HG03442 (cell line): ENCODE measurements at regions not wholly inside any gene's neighbourhood (a gene's known extent, or its start where the extent isn't known, plus 50 kb on each side); places are given as distances from the start of the nearest gene placed in this dataset.

Source experiments
- ATAC-seq: cut with Tn5 transposase; IDR thresholded peaks from one replicate; pipeline ENCODE4 v1.9.1; 2021; ENCODE audit warnings: mild to moderate bottlenecking, moderate library complexity; ENCODE audit not compliant: unreplicated experiment

DNA sequence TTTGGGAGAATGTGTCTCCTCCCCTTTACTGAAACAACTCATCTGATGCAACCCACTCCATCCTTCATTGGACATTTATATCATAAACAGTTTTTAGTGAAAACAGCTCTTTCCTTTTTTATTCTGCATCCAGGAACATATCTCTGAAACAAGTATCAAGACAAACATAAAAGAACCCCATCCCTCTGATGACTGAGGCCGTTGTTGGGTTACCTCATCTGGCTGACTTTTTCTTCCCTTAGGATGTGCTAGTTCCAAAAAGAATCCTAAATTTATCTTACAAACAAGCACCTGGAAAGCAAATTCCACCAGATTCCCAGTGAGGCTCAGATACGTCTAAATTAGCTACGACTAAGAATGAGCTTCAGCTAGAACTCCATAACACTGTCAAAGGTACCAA is 483.7 kb upstream of the INTU start:
- no peak for ATAC-seq

DNA sequence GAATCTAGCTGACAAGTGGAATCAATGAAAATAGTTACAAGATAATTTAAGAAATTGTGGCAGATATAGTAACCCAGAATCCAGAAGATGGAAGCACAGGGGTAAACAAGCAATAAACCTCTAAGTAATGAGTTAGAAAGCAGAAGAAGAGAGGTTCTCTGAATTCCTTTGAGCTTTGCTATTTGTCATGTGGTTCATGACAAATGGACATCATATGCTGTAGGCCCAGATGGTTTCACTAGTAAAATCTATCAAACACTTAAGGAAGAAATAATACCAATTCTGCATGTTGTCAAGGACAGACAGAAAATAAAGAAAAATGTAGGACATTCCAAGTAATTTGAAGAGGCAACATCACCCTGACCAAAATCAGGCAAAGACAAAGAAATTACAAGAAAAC is 480.8 kb upstream of the INTU start:
- no peak for ATAC-seq

DNA sequence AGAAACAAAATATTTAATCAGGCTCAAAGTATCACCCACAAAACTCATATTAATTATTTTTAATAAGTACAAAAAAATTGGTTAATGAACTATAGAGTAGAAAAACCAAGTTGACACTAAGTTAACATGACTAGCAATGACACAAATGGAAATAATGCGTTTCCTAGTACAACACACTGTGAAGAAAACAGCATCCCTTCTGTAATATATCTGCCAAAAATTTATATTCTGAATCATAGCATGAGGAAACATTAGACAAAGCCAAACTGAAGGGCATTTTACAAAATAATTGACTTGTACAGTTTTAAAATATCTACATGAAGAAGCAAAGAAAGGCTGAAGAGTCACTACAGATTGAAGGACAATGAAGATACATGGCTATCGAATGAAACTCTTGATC is 477.6 kb upstream of the INTU start:
- ATAC-seq: no peak

DNA sequence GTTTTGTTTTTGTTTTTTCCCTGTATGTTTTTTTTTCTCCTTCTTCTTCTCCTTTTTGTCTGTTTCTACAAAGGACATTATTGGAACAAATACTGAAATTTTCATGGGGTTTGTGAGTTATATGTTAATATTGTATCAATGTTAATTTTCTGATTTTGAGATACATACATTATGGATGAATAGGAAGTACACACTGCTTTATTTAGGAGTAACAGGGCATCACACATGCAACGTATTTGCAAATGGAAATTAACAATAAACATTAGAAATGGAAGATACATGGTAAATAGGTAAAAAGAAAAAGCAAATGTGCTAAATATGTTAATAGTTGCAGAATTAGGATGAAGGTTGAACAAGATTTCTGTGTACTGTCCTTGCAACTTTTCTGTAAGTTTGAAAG is 477.2 kb upstream of the INTU start:
- ATAC-seq: no peak

DNA sequence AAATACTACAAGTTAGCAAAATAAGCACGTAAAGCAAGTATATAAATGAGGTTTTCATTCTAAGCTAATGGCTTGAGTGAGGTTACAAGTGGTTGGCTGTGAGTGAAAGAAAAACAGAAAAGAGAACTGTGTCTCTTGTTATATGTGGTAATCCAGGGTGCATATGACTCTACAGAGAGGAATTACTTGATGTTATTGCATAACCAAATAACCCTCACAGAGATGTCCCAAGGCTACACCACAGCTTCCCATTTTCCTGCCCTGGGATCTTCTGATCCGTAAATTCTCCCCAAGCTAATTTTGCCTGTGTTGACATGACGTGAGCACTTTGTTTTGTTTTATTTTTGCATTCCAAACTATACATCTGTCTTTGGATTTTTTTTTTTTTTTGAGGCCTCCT is 470.0 kb upstream of the INTU start:
- ATAC-seq: no peak

DNA sequence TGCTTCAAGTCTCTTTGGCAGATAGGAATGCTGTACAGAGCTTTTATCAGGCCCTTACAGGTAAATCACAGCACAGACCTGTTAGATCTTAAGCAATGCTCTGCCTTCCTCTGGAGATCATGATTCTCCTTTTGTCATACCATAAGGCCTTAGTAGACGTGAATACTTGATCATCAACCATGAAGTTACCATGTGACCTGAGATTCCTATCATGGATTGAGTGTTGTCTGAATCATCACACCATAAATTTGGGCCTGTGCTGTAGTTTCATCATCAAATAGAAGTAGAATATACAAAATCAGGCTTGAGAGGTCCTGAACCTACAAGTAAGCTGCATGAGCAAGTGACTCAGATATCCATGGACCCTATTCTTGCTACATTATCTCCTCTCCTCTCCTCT is 466.8 kb upstream of the INTU start:
- no peak for ATAC-seq

DNA sequence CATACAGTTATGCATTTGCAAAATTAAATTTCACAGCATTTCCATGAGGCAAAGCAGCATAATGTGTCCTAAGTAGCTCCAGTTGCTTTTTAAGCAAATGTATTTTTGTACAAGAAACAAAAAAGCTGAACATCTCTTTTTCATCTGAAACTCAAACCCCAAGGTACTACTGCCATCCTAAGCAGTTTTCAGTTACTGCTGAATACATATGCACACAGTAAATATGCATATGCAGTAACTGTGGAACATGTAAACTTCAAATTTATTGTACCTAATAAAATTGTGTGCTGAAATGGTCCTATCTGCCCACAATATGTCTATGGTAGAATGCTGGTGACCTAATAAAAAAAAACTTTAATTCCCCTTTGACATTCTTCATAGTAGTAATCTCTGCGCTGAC is 458.6 kb upstream of the INTU start:
- ATAC-seq: no peak

DNA sequence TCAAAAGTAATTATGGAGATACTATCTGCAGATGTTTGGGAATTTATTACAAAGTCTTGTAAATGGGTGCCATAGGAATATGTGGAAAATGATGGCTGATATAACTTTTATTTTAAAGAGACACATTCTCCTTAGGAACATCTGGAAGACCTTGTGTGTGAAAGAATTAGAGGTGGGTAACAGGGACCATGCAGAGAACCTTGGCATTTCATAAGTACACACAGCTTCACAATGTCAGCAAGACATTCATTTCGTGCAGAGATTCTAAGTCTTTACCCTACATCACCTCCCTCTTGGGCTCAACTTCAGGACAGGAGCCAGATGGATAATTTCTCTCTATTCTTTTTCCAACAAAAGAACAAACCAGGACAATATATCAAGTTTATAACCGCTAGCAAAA is 458.1 kb upstream of the INTU start:
- no peak for ATAC-seq

DNA sequence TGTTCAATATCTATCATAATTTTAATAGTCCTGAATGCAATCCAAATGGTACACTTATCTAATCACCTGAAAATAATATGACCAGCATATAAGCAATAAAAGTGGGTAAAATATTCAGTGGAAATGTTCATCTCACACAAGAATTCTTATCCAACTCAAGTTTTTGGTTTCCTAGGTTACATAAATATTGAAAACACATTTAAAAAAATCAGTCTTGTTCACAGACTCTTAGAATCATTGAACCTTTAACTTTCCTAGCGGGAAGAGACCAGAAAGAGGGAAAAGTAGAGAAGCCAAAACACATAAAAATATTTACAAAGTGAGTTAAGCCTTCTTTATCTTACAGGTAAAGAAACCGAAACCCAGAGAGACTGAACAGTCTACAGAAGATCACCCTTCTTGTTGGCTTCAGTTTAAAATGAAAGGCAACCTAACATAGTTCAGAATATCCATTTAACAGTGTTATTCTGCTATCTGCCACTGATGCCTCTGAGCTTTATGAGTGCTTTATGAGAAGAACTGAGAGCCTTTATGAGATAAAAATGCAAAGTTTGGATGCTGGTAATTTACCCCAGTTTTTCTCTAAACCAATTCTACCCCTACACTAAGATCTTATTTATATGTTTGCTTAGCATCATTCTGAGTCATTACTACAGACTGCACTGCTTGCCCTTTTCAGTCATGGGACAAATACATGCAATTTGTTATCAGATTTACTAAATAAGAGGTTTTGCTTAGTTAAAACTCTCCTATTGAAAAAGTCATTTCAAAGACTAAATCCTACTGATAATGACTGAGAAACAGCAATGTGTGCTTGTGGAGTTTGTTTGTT is 453.3 kb upstream of the INTU start:
- no peak for ATAC-seq

DNA sequence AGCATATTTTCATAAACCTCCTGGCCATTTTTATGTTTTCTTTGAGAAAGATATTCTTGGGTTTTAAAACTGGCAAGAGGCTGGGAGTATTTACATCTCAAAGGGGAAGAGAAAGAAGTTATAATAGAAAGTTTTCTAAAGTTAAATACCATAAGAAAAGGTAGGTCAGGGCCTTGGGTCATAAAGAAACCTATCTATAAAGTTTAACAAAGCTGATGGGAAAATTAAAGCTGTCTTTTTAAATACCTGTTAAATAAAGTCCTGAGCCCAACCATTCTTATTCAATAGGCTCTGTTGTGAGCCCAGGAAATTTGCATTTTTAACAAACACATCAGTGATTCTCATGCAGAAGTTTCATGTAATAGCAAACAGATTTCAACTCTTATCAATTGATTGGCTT is 451.8 kb upstream of the INTU start:
- no peak for ATAC-seq

DNA sequence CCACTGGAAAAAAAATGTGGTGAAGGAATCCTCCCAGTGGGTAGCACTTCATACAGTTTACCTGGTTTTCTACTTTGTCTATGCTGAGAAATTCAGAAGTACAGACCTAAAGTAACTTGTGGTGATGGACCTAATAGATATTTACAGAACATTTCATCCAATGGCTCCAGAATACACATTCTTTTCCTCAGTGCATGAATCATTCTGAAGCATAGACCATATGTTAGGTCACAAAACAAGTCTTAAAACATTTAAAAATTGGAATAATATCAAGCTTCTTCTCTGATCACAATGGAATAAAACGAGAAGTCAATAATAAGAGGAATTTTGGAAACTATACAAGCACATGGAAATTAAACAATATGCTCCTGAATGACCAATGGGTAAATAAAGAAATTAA is 450.1 kb upstream of the INTU start:
- ATAC-seq: no peak

DNA sequence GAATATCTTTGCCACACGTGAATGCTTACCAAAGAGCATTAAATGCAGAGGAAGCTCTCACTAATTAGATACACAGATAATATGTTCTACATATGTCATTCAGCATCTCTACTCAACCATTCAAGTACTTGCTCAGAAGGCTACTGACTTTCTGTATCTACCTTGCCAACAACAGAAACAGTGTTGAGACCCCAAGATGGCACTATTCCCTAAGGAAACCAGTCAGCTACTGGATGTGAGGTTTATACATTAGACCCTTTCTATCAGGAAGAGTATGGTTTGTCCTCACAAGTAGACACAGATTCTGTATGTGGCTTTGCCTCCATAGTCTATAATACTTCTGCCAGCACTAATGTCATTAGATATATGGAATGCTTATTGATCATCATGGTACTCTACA is 443.9 kb upstream of the INTU start:
- no peak for ATAC-seq

DNA sequence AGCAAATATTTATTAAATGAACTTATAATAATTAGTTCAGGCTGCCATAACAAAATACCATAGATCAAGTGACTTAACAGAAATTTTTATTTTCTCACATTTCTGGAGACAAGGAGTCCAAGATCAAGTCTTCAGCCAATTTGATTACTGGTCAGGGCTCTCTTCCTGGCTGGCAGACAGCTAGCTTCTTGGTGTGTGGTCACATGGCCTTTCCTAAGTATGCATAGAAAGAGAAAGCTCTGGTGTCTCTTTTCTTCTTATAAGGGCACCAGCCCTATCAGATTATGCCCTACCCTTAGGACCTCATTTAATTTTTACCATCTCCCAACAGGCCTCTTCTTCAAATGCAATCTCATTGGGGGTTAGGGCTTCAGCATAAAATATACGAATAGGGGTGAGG is 438.5 kb upstream of the INTU start:
- ATAC-seq: no peak

DNA sequence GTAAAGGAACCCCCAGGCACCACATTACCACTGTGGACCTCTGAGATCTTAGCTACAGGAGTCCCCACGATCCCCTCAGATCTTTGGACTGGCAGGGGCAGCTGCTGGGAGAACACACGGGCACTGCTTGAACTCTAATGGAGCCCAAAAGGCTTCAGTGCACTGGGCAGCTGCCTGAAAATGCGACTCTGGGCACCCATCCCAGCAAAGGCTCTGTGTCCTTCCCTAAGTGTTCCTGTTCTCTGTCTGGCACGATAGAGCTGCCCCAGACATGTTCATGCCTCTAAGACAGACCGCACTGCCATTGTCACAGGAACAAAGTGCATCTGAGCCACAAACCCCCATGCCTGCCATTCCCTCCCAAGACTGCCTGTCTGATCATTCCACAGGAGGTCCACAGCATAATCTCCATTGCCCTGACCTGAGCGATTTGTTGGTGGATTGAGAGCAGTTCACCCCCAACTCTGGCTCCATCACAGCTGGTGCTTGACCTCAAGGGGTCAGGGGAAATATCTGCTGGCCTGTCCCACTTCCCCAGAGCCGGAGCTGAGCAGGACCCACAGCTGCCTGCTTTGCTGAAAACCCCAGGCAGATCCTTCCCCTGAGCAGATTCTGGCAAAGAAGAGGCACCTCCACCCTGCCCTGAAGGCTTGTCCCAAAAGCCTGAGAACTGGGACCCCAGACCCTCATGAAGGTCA is 436.0 kb upstream of the INTU start:
- ATAC-seq: no peak

DNA sequence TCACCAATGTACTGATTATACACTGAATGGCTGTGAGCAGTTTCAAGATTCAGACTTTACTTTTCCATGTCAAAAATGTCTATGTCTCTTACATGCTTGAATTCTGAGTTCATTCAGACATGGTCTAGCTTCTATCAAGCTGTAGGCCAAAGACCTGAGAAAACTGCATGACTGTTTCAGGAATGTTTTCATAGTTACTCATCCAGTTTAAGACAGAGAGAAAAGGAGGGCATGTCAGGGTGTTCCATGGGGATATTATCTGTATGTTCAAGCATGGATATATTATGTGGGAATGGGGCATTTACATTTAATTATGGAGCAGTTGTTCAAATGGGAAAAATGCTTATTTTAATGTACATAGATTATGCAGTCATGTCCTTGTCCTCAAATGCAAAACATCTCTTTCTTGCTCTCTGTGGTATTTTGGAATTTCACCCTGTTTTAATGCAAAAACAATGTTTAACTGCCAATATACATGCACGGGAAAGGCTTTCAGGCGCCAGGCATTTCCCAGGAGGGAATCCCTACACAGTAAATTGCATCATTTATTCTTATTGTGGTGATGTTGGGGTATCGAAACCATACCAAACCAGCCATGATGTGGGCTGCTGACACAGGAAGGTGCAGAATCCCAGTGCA is 429.1 kb upstream of the INTU start:
- ATAC-seq: no peak

DNA sequence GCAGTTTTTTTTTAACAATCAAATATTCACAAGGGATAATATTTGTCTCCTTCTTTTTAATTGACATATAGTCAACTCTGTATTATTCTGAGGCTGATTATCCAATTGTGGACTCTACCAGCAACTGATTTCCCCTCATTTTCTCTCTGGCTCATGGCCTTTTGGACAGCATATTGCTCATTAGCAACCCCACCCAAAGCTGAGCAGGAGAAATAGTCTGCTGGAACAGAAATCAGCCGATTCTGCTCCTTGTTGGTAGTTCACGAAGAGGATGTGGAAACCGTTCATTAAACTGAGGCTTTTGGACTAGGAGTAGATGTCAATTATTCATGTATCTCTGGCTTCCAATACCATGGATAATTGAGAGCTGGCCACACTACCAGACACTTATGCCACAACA is 428.4 kb upstream of the INTU start:
- no peak for ATAC-seq

DNA sequence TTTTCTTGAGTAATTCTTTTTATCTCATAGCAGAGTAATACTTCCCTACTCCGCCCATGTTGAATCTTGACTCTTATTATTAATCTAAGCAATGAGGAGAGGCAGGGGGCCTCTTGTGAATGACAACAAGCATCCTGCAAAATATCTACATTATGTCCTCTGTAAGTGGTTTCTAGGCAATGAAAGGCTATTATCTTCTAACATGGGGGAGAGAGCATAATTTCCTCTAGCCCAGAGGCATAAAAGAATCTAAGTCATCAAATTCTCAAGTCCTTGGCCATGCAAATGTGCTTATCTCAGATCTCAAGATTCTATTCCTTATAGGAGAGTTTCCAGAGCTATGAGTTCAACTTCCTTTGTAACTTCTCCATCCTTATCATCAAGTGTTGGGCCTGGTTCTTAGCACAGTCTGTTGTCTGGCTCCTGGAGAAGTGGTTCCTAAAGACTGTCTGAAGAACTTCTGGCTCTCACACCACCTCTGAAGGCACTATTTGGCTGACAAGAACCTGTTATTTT is 423.1 kb upstream of the INTU start:
- no peak for ATAC-seq

DNA sequence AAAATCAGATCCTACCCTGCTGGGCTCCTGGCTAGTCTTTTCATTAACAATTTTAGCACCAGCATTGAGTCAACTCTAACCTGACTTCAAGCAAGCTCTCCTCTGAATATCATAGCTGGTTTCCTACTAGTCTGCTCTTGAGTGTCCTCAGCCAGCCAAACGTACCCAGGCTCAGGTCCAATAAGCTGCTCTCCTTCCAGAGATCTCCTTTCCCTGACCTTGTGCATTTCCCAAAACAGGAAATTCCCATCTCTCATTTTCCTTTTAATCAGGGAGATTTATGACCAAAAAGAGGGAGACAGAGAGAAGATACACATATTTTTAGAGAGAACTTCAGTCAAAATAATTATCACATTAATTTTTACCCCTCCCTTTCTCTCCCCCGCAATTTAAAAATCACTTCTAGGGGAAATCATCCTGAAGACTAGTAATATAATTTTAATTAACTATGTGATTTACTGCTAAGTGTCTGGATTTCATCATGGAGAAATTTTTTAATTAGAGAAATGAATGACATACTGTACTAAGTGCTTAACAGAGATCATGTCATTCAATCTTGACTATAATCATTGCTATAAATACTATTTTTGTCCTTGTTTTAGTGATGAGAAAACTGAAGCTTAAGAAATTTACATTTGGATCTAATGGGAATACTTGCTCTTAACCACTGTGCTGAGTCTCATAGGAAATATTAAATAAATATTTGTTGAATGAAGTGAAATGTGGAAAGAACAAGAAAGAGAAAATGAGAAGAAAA is 421.7 kb upstream of the INTU start:
- ATAC-seq: no peak

DNA sequence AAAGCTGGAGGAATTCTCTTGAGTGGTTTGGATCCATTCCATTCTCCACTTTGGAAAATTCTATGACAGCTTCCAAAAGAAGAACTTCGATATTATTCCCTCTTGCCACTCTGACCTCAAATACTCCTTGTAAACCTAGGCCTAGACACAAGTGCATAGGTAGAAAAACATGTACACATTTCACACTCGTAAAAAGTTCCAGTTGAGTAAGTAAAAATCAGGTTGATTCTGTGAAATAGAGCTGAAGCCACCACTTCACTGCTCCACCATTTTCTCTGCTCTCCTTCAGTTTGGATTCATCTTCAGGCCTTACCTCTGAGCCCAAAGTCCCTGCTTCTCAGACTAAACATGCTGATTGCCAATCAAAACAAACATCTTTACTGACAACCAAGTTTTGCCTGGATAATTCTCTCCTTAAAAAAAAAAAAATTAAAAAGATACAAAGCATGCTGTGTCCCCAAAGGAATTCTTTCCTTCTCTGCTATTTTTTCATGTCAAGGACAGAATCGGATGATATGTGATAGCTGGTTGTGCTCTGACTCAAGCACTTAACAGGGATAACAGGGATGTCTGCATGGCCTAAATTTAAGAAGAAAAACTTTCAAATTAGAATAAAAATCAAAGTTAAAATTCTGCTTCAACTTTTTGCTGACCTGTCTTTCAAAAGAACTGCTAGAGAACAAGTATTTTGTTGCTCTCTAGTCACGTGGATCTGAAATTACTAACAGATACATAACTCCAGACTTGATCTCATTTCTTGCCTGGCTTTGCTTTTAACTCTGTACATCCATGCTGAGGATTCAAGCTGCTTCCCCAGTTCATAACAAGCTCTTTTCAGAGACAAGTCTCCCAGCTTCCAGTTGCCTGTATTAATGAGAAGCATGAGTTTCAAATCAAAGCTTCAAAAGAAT is 420.9 kb upstream of the INTU start:
- no peak for ATAC-seq

DNA sequence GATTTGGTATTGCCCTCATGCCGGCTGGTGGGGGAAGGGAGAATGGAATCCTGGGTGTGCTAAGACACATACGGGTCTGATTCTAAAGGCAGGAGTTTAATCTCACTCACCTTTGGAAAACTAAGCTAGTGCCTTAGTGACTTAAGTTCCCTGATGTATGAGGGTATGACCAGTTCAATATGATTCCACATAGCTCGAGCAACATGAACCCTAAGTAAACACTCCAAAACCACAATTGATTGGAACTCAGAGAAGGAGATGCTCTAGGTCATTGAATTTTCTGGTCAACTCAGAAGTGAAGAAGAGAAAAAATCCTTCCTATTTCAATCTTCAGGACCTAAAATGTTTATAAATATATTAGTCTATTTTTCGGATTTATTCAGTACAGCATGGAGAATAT is 420.1 kb upstream of the INTU start:
- no peak for ATAC-seq
